HG03521 (cell line): ENCODE measurements at regions not wholly inside any gene's neighbourhood (a gene's known extent, or its start where the extent isn't known, plus 50 kb on each side); places are given as distances from the start of the nearest gene placed in this dataset.
"Not testable (repeated sequence)": the region's sequence is repeated elsewhere in the genome, so short reads cannot be mapped to it uniquely, and the experiment has no call there.

Experiments used
- ATAC-seq: cut with Tn5 transposase; IDR thresholded peaks from one replicate; pipeline ENCODE4 v1.9.1; 2021; ENCODE audit warnings: mild to moderate bottlenecking, moderate library complexity; ENCODE audit not compliant: unreplicated experiment

DNA sequence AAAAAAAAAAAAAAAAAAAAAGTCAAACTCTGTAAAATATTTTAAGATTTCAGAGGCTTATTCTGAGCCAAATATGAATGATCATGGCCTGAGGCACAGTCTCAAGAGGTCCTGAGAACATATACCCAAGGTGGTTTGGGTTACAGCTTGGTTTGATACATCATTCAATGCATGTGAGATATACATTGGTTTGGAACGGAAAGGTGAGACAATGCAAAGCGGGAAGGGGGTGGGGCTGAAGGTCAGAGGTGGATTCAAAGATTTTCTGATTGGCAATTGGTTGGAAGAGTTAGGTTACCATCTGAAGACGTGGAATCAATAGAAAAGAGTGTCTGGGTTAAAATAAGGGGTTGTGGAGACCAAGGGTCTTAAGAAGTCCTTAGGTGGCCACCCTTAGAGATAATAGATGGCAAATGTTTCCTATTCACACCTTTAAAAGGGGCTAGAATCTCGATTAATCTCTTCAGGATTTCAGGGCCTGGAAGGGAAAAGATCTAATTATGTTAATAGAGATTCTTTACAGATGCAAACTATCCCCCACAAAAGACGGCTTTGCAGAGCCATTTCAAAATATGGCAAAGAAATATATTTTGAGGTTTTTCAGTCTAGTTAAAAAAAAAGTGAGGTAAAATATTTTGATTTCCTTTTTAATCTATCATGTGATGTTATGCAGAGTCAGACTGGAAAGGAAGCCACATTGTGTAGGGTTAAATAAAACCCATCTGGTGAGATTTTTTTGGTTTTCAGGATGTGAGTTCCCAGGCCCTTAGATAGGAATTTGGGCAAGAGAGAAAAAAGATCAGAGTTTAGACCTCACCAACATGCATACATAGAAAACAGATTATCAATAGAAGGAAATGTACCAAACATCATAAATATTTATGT, 173.8 kb upstream of the CNOT2 start:
- no peak for ATAC-seq

DNA sequence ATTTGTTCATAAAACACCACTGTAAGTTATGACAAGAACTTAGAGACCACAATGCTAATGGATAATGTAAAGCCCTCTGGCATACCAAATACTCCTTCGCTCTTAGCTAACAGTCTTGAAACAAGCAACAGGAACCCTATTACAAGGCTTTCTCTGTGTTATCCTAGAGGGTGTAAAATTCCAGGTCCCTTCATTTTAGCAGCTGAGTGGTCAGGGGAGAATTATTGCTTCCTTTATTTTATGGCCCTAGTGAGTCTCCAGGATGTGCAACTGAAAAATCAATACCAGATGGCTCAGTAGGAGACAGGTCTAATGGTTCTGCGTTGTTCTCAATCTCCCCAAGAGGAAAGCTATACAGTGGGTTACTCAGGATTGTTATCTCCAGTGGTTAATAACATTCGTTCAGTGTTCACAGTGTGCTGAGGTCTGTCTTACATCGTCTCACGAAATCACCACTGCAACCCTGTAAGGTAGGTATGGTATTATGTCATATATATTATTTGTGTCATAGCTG, 172.7 kb upstream of the CNOT2 start:
- ATAC-seq: no peak

DNA sequence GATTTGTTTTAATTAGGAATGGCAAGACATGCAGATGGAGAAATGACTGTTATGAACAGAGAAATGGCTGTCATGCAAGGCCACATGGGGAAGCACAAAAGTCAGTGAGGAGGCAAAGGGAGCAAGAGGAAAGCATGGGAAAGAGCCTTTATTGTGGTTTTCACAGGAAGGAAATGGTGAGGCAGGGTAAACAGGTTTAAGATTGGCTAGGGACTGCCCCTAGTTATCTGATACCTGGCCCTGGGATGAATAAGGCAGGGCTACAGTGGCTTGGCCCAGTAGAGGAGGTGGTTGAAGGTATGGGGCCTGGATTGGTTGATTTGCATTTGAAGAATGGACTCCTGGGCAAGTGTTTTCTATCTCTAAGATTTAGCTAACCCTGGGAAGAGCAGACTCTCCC, 168.7 kb upstream of the CNOT2 start:
- ATAC-seq: no peak

DNA sequence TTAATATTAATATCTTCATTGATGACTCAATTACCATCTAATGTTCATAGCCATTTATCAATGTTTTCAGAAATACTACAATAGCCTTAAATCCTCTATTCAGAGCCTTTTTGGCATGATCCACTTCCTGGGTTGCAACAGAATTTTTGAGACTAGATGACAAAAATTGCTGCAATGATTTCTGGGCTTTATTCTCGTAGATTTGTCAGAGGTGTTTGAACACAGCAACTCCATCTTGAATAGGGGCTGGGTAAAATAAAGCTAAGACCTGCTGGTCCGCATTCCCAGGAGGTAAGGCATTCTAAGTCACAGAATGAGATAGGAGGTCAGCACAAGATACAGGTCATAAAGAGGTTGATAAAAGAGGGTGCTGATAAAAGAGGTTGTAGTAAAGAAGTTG, 165.8 kb upstream of the CNOT2 start:
- ATAC-seq: no peak

DNA sequence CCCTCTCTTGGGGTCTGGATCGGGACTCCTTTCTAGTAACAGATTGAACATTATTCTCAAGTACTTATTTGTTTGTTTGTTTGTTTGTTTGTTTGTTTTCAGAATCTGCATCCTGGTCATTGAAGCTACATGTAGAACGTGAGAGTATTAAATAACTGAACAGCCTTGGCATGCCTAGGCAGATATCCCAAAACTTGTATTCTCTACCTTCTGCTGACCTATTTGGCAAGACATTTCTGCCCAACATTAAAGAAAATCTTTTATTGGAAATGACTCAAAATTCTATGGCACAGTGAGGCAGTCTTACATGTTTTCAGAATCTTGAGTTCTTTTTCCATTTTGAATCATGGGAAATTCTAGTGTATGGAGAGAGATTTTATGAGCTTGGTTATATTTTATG, 165.1 kb upstream of the CNOT2 start:
- no peak for ATAC-seq

DNA sequence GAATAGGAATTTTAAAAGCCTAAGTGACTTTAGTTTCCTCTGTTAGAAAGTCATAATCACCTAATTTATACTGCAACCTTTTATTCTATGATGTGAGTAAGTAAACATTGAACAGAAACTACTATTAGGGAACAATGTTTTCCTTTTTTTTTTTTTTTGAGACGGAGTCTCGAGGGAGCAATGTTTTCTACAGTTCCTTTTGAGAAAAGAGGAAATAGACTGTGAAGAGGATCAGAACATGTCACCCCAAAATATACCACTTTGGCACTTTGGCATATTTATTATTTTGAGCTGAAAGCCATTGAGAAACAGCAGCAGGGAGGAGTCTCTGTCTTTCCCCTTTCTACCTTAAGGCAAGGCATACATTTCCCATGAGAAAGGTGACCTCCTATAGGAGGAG, 162.7 kb upstream of the CNOT2 start:
- ATAC-seq: no peak

DNA sequence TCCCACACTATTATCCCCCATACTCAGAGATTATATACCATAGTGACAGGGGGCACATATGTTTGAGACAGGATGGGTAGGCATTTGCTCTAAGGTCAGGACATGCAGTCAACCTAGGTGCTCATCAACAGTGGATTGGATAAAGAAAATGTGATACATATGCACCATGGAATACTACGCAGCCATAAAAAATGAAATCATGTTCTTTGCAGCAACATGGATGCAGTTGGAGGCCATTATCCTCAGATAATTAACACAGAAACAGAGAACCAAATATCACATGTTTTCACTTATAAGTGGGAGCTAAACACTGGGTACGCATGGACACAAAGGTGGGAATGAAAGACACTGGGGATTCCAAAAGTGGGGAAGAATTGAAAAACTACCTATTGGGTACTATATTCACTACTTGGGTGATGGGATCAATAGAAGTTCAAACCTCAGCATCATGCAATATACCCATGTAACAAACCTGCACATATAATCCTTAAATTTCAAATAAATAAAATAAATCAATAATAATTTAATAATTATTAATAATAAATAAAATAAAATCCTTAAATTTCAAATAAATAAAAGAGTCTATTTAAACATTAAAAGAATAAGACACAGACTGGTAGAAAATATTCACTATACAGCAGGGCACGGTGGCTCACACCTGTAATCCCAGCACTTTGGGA, 160.1 kb upstream of the CNOT2 start:
- ATAC-seq: no peak

DNA sequence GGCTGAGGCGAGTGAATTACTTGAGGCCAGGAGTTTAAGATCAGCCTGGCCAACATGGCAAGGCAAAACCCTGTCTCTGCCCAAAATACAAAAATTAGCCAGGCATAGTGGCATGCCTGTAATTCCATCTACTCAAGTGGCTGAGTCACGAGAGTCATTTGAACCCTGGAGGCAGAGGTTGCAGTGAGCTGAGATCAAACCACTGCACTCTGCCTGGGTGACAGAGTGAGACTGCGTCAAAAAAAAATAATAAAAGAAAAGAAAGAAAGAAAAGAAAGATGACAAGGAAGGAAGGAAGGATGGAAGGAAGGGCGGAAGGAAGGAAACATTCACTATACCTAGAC, 159.6 kb upstream of the CNOT2 start:
- ATAC-seq: no peak

DNA sequence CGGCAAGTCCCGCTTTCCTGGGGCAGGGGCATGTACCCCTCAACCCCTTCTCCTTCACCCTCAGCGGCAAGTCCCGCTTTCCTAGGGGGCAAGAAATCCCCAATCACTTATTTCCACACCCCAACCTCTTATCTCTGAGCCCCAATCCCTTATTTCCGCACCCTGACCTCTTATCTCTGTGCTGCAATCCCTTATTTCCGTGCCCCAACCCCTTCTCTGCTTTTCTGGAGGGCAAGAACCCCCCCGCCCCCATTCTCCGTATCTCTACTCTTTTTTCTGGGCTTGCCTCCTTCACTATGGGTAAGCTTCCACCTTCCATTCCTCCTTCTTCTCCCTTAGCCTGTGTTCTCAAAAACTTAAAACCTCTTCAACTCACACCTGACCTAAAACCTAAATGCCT, 156.9 kb upstream of the CNOT2 start:
- not testable (repeated sequence) for ATAC-seq

DNA sequence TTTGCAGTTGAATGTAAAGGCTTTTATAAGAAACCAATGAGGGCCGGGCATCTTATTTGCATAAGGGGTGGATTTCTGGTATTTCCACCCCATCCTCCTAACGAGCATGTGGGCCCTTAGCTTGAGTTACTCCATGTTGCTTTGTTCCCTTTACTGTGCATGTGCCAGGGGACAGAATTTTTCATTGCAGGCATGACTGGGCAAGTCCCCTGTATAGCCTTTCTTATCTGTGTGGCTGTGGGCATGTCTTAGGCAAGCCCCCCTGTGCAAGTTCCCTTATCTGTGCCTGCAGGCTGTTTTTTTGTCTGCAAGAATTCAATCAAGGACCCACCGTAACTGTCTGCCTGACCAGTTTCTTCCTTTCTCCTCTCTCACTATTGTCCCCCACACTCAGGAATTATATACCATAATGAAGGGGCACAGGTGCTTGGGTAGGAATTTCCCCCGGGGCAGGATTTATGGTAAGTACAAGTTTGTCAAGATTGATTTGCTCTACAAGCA, 152.2 kb upstream of the CNOT2 start:
- no peak for ATAC-seq

DNA sequence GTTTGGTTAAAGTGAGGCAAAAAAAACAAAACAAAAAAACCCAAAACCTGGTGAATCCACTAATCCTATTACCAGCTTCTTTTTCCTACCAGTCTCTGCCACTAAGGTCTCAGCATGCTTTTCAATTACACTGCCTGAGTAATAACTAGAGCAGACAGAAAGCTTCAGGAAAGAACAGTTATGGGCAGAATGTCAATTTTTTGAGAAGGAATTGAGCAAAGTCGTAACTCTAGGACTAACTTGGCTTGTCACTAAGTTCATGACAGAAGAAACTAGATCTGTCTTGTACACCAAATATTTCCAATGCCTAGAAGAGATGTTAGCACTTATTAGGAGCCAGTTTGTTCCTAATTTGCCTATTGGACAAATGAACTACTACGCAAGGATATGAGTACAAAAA, 148.8 kb upstream of the CNOT2 start:
- no peak for ATAC-seq

DNA sequence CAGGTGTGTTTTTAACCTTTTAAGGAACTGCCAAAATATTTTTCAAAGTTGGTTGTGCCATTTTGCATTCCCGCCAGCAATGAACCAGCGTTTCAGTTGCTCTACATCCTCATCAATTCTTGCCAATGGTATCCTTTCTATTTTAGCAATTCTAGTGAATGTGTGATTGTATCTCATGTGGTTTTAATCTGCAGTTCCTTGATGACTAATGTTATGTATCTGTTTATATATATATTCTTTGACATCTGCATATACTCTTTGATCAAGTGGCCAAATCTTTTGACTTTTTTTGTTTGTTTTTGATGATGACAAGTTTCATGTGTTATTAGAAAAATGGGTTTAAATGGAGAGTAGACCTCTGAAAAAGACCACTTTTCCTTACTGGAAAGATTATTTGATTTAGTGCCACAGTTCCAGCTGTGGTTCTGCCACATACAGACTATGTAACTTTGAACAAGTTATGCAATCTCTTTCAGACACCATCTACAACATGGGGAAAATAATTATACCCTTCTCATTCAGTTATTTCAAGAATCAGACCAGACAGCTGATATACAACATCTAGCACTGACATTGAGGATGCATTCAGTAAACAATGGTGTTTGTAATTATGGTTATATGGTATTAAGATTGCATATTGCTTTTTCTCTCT, 146.3 kb upstream of the CNOT2 start:
- no peak for ATAC-seq

DNA sequence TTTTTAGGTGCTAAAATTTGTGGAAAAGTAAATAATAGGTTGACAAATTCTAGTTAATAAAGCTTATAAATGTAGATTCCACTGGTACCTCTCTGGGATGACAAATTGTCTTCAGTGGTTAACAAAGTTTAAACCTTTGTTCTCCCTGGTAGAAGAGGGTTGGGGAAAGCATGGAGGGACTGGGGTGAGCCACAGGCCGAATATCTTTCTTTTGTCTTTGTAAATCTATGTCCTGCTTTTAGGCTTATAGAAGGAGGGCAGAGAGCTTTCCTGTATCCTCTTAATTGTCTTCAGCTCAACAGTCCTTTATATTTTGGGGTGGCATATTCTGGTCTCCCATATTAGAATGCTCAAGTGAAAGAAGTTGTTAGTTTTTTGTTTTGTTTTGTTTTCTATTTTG, 142.2 kb upstream of the CNOT2 start:
- no peak for ATAC-seq

DNA sequence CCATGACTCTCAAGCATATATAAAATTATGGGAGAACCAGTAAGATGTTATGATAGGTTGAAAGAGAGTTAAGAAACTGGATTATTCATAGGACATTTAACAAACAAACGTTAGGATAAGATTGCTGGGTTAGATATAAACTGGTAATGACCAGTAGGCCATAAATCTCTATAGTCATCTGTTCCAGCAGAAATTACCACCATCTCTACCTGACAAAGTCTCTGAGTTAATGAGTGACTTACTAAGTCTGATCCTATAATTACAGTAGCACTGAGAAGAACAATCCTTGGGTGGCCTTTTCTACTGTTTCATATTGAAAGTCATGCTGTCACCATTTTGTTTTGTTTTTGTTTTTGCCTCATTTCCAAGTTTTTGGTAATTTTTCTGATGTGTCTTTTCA, 136.9 kb upstream of the CNOT2 start:
- no peak for ATAC-seq

DNA sequence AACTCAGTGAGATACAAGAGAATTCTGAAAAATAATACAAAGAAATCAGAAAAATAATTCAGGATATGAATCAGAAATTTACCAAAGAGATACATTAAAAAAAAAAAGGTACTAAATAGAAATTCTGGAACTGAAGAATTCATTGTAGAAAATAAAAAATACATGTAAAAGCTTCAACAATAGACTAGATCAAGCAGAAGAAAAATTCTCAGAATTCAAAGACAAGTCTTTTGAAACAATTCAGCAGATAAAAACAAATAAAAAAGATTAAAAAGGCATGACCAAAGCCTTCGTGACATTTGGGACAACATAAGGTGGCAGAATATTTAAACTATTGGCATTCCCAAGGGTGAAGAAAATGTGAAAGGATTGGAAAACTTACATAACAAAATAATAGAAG, 133.1 kb upstream of the CNOT2 start:
- ATAC-seq: no peak

DNA sequence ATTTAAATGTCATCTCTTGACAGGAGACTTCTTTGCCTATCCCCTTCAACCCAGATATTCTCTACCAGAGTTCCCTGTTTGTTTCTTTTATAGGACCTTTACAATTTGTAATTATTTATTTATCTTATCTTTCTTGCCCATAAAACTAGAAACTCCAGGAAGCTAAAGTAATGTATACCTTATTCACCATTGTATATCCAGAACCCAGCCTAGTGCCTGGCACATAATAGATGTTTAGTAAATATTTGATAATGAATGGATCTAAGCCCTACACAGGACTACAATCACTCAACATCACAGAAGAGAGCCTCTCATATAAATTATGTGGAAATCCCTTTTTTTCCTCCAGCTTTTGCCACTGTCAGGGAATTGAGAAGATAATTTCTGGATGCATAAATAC, 125.6 kb upstream of the CNOT2 start:
- ATAC-seq: no peak

DNA sequence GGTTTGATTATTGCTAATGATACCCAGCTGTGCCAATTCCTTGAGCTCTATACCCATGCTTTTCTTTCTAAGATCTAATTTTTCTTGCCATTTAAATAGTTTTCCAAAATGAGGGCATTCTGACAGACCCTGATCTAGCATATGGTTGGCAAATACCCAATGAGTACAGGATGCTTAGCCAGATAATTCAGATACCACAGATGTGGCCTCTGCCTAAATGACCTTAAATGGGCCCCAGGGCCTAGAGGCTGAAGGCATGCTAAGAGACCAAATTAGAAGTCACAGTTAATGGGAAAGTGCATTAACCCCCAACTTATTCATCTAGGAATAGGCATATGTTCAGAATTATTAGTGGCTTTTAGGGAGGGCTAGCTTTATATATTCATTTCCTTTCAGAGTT, 122.3 kb upstream of the CNOT2 start:
- no peak for ATAC-seq

DNA sequence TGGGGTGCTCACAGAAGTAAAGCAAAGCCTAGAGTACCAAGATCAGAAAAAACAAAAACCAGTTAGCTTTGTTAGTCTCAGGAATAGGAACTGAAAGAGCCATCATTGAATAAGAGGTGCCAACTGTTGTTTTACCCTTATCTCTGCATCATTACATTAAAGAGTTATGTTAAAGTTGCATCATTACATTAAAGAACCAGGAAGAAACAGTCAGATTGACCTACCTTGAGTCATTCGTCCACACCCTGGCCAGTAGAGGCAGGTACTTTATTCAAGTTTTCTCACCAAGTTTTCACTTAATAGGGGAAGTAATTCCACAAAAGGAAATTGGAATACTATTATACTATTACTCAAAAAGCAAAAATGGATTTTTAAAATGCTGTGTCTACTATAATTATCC, 121.7 kb upstream of the CNOT2 start:
- ATAC-seq: no peak

DNA sequence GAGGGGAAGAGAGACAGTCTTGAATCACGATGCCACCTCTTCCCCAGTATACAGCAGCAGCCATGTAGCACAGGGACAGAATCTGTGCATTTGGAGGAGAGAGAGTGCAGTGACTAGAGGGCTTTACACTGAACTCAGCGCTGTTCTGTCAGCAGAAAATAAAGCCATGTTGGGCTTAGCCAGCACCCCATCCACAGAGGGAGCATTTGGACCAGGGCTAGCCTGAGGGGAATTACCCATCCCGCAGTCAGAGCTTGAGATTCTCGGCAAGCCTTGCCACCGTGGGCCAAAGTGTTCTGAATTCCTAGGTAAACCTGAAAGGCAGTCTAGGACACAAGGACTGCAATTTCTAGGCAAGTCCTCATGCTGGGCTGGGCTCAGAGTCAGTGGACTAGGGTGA, 120.4 kb upstream of the CNOT2 start:
- ATAC-seq: no peak

DNA sequence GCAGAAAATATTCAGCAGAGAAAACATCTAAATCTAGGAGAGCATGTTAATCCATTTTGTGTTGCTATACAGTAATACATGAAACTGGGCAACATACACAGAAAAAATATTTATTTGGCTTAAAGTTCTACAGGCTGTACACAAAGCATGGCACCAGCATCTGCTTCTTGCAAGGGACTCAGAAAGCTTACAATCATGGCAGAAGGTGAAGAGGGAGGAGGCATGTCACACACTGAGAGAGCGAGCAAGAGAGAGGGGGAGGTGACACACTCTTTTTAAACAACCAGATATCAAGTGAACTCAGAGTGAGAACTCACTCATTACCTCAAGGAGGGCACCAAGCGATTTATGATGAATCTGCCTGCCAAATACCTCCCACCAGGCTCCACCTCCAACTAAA, 94.2 kb upstream of the CNOT2 start:
- ATAC-seq: no peak

DNA sequence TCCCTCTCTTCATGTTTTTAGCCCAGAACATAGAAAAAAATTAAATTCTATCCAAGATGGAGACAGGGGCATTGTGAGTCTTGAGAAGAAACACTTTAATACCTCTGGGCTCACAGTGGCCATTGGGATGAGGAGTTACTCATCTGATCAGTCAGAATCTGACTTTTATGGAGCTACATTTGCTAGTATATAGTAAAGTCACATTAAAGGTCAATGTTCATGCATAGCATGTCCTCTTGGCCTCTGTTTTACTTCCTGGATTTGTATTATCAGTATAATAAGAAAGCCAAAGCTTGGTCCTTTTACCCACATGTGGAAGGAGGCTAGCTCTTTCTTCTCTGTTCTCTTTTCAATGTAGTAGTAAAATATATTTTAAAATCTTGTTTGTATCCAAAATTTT, 93.6 kb upstream of the CNOT2 start:
- no peak for ATAC-seq

DNA sequence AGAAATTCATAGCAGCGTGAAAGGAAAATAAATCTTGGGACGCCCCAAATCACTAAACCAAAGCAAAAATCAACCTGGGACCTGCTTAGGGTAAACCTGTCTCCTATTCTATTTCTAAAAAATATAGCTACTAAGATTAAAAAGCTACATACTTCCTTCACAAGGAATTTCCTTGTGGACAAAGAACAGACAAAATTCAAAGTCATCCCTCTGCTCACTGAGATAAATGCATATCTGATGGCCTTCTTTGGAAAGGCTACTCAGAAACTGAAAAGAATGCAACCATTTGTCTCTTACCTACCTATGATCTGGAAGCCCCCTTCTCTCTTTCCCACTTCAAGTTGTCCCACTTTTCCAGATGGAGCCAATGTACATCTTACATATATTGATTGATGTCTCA, 93.0 kb upstream of the CNOT2 start:
- no peak for ATAC-seq
